NOMO-1 treated with DMSO at 0.1 percent for 48 hours (cell line): ENCODE measurements at regions not wholly inside any gene's neighbourhood (a gene's known extent, or its start where the extent isn't known, plus 50 kb on each side); places are given as distances from the start of the nearest gene placed in this dataset.

Experiments used
- DNase-seq: peaks from one replicate; lab custom pipeline; 2025; ENCODE audit not compliant: unreplicated experiment; lab: John Stamatoyannopoulos, UW

GRCh38 chr21:16570856-16571255 is 841.1 kb downstream of the USP25 start:
- DNase-seq = no peak

GRCh38 chr21:16571594-16571993 is 841.8 kb downstream of the USP25 start:
- no peak for DNase-seq

- DNase-seq = no peak
Observed at GRCh38 chr21:16572032-16572431, 842.2 kb downstream of the USP25 start.

DNA sequence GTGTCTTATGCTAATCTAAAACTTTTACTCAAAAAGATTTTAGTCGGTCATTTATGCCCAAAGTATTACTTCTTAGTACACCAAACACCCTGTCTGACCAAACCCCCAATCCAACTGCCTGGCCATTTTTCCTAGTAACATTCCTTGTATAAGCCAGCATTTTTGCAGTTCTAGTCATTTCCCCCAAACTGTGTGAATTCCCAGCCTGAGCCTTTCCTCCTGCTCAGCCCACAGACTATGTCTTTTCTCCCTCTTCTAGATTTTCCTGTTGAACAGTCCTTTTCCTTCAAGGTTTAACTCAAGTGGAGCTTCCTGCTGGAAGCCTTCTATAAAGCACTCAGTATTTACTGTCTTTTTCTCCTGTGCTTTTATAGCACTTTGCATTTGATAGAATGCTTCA is 843.8 kb downstream of the USP25 start:
- DNase-seq = no peak

DNA sequence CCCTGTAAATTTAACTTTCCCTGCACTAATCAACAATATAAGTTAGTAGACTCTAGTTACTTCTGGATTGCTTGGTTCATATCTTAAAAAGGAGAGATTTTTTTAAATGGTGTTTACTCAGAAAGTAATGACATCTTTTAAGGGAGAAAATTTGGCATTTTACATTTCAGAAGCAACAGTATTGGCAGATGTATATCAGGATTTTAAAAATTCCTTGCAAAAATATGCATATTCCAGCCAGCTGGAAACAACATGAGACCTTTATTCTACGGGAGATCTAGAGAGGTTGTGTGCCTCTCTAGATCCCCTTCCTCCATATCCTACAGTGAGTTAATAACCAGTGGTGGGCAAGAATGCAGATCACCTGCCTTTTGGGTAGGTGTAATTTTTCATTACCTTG is 848.2 kb downstream of the USP25 start:
- no peak for DNase-seq

- no peak for DNase-seq
Observed at GRCh38 chr21:16578912-16579311, 849.1 kb downstream of the USP25 start.

- DNase-seq = no peak
Observed at GRCh38 chr21:16579538-16579937, 849.8 kb downstream of the USP25 start.

DNA sequence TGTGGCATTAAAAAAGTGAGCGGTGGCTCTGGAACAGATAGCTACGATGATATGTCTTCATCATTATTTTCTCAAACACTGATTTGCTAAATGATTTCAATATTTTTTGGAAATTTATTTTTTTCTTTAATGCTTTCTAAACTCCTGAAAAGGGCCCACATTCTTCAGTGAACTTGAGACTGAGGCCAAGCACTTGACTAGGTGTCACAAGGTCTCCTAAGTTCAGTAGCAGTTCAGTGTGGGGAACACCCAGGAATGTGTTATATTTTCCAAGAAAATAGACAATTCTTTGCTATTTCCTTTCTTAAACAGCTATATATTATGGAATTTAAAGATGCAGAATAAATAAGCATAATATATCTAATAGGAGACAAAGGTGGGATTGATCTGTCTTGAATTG is 850.9 kb downstream of the USP25 start:
- DNase-seq = no peak

- DNase-seq = no peak
Observed at GRCh38 chr21:16583556-16583955, 853.8 kb downstream of the USP25 start.

- DNase-seq = no peak
Observed at GRCh38 chr21:16584756-16585155, 855.0 kb downstream of the USP25 start.

- DNase-seq = no peak
Observed at GRCh38 chr21:16585896-16586295, 856.1 kb downstream of the USP25 start.

GRCh38 chr21:16587141-16587581 is 857.4 kb downstream of the USP25 start:
- DNase-seq = no peak

DNA sequence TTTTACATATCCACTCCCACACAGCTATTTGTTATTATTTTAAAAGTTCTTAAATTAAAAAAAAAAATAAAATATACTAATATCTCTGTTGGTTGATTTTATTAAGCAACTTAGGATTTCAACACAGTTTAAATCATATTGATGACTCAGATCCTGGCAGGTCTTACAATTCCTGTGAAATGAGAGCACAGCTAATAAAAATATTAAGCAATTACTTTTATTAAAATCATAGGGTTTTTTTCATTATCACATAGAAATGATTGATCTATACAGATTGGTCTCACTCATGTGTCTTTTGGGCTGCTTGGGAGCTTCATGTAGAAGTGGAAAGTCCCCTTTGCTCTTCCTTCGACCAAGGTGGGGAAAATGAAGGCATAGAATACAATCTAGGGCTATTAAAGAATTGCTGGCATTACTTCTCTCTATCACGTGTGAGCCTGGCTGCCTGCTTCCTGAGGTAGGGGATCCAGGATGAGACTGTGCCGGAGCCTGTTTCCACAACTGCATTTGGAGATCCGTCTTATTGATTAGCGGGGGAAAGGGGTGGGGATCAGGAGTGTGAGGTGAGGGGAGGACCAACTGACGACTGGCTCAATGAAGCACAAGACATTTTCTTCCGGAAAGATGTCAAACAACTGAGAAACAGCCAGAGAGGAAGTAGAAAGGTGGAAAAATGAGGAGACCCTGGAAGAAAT is 858.0 kb downstream of the USP25 start:
- no peak for DNase-seq

DNA sequence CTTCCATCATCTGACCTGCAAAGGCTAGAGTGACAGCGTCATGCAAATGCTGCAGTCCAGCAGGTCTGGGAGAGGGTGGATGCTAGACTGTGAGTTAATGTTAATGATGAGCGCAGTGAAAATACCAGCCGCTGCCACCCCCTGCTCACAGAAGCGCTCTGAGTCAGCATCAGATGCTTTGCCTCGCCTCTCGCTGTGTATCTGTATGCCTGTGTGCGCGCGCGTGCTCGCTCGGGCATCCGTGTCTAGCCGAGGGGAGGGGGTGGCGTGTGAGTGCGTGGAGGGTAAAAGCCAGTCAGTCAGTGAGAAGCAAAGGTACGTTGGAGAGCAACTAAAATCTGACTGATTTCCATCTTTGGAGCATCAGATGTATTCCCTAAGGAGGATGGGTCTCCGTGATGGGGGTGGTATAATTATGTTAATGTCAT is 858.7 kb downstream of the USP25 start:
- no peak for DNase-seq

GRCh38 chr21:16589006-16589898 is 859.5 kb downstream of the USP25 start:
- no peak for DNase-seq

GRCh38 chr21:16590186-16590585 is 860.4 kb downstream of the USP25 start:
- no peak for DNase-seq

GRCh38 chr21:16590641-16591292 is 861.0 kb downstream of the USP25 start:
- no peak for DNase-seq

- DNase-seq = no peak
Observed at GRCh38 chr21:16592381-16592780, 862.6 kb downstream of the USP25 start.

DNA sequence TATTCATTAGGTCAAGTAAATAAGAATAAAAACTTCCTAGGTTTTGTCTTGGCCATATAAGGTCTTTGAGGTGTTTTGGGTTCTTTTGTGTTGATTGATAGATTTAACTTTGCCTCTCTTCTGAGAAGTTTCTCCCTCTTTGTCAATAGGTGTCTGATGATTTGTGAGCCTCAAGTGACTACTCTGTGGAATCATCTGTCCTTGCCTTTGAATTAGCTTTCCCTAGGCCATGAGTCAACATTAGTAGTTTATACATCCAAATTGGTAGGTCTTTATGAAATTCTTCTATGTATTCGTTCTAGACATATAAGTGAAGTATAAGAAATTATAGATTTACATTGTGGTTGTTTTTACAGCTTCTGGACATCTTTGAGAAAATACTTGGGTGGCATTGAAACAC is 864.4 kb downstream of the USP25 start:
- no peak for DNase-seq

DNA sequence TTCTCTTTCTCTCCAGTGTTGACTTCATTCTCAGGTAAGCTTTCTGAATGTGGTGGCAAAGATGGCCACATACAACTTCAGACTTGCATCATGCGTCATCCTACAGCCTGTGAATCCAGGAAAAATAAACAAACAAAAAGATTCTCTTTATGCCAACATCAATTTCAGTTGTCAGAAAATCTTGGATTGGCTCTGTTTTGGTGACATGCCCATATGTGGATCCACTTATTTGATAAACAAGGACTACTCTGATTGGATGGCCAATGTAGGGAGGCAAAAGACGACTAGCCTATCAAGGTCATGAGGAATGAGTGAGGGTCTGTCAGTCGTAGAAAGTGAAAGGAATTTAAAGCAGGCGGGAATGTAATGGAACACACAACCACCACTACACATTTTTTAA is 866.6 kb downstream of the USP25 start:
- no peak for DNase-seq

DNA sequence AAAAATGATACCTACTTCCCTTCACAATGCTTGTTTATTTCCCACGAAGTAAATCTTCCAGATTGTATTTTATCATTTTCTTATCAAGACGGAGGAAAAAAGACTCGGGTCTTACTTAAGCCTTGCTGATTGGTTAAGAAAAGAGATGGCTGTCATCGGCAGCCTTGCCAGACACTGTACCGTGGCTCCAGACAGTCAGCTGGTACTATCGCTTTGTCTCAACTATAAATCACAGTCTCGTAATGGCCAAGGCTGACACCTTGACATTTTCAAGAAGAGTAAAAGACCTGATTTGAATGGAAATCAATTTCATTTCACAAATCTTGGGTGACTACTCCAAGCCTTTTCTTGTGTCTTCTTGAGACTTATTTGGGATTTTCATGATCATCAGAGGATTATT is 868.0 kb downstream of the USP25 start:
- DNase-seq = no peak

- no peak for DNase-seq
Observed at GRCh38 chr21:16605597-16605996, 875.8 kb downstream of the USP25 start.
